OCI-LY3 (cell line): ENCODE measurements at regions not wholly inside any gene's neighbourhood (a gene's known extent, or its start where the extent isn't known, plus 50 kb on each side); places are given as distances from the start of the nearest gene placed in this dataset.

Experiments
- H2AFZ ChIP-seq: fragments of 200-600, 300-600 bp; shearing (Covaris generic); 2 replicates; pipeline ENCODE4 v1.6.0; 2014; ENCODE audit warnings: antibody characterized with exemption, low read depth, low read length
- H3K27ac ChIP-seq: fragments of 200-600, 300-600 bp; sonication (generic); 2 replicates; pipeline ENCODE4 v1.5.1; 2014; ENCODE audit warnings: mild to moderate bottlenecking, low read length, moderate library complexity, mixed read lengths
- H3K27me3 ChIP-seq: fragments of 200-600, 300-600 bp; sonication (generic); 2 replicates; pipeline ENCODE4 v1.6.1; 2014; ENCODE audit warnings: low read depth, low read length, mixed read lengths
- H3K36me3 ChIP-seq: fragments of 200-600, 300-600 bp; sonication (generic); replicated peaks from 2 replicates; pipeline ENCODE3; 2014; ENCODE audit warnings: low read depth, low read length, mixed read lengths
- H3K4me1 ChIP-seq: fragments of 300-600, 200-600 bp; sonication (generic); 2 replicates; pipeline ENCODE4 v1.6.1; 2014; ENCODE audit warnings: low read length, mixed read lengths
- H3K4me2 ChIP-seq: fragments of 200-600, 300-600 bp; sonication (generic); 2 replicates; pipeline ENCODE4 v1.6.1; 2014; ENCODE audit warnings: low read length, mixed read lengths
- H3K4me3 ChIP-seq: fragments of 300-600, 200-600 bp; sonication (generic); 2 replicates; pipeline ENCODE4 v1.5.1; 2014; ENCODE audit warnings: antibody characterized with exemption, mild to moderate bottlenecking, low read length, moderate library complexity
- H3K79me2 ChIP-seq: fragments of 300-600, 200-600 bp; shearing (Covaris generic); 2 replicates; pipeline ENCODE4 v1.6.1; 2014; ENCODE audit warnings: mild to moderate bottlenecking, low read length, mixed read lengths
- H3K9ac ChIP-seq: fragments of 300-600, 200-600 bp; shearing (Covaris generic); 2 replicates; pipeline ENCODE4 v1.6.0; 2014; ENCODE audit warnings: mild to moderate bottlenecking, low read length, moderate library complexity
- H3K9me3 ChIP-seq: fragments of 200-600, 300-600 bp; shearing (Covaris generic); 2 replicates; pipeline ENCODE4 v1.6.1; 2014; ENCODE audit warnings: low read length, mixed read lengths; ENCODE audit not compliant: insufficient read depth
- H4K20me1 ChIP-seq: fragments of 200-600, 300-600 bp; sonication (generic); 2 replicates; pipeline ENCODE4 v1.6.1; 2016; ENCODE audit warnings: low read length, mixed read lengths; ENCODE audit not compliant: insufficient read depth
- CTCF ChIP-seq: fragments of 200-600, 300-600 bp; sonication (generic); IDR thresholded peaks from 2 replicates; pipeline ENCODE4 v1.5.1; 2014; ENCODE audit warnings: antibody characterized with exemption, low read length, low read depth
- EZH2phosphoT487 ChIP-seq: fragments of 200-600 bp; shearing (Covaris generic); IDR thresholded peaks from 2 replicates; pipeline ENCODE4 v1.6.1; 2018; ENCODE audit warnings: antibody characterized with exemption, mixed run types, low read depth

- Histone ChIP-seq H3K27me3 (no peaks in the 10 kb centered on the region), H3K36me3 (no peaks in the 10 kb centered on the region), H2AFZ (no peak overlapping the region), H3K4me1 (no peaks in the 10 kb centered on the region), H3K79me2 (no peaks in the 10 kb centered on the region), H3K4me3 (no peak overlapping the region), H4K20me1 (no peaks in the 10 kb centered on the region), H3K4me2 (no peak overlapping the region), H3K27ac (no peak overlapping the region), H3K9me3 (no peaks in the 10 kb centered on the region), H3K9ac (no peak overlapping the region)
- TF ChIP-seq CTCF (no peak), EZH2phosphoT487 (no peak)
These were observed 274.5 kb upstream of the PEX5L start for GRCh38 chr3:180311242-180311641.

GRCh38 chr3:180316321-180316720 lies 279.6 kb upstream of the PEX5L start:
- no peak overlapping the region for H3K9ac ChIP-seq

GRCh38 chr3:180319461-180319860 lies 282.5 kb upstream of the TTC14 start:
- TF ChIP-seq EZH2phosphoT487 = no peak
- no peak for TF ChIP-seq CTCF
- no peak overlapping the region for H3K4me3 ChIP-seq
- no peaks in the 10 kb centered on the region for H3K36me3 ChIP-seq
- no peaks in the 10 kb centered on the region for H3K9me3 ChIP-seq
- H3K4me1 ChIP-seq = no peaks in the 10 kb centered on the region
- no peak overlapping the region for H2AFZ ChIP-seq
- H3K27me3 ChIP-seq = no peaks in the 10 kb centered on the region
- no peaks in the 10 kb centered on the region for H3K79me2 ChIP-seq
- H4K20me1 ChIP-seq = no peaks in the 10 kb centered on the region
- H3K9ac ChIP-seq = no peak overlapping the region
- no peak overlapping the region for H3K4me2 ChIP-seq
- no peak overlapping the region for H3K27ac ChIP-seq

More at GRCh38 chr3:180316321-180316720, 279.6 kb upstream of the PEX5L start:
- no peak overlapping the region for H3K4me3 ChIP-seq
- H3K9me3 ChIP-seq = no peaks in the 10 kb centered on the region
- no peaks in the 10 kb centered on the region for H4K20me1 ChIP-seq
- H3K4me2 ChIP-seq = no peak overlapping the region
- no peaks in the 10 kb centered on the region for H3K27me3 ChIP-seq
- H3K36me3 ChIP-seq = no peaks in the 10 kb centered on the region
- no peak for TF ChIP-seq CTCF
- TF ChIP-seq EZH2phosphoT487 = no peak
- H3K79me2 ChIP-seq = no peaks in the 10 kb centered on the region
- no peak overlapping the region for H2AFZ ChIP-seq
- no peak overlapping the region for H3K27ac ChIP-seq
- no peaks in the 10 kb centered on the region for H3K4me1 ChIP-seq

- Histone ChIP-seq H3K36me3 (no peaks in the 10 kb centered on the region), H3K9ac (no peak overlapping the region), H3K4me3 (no peak overlapping the region), H3K79me2 (no peaks in the 10 kb centered on the region), H4K20me1 (no peaks in the 10 kb centered on the region), H3K27me3 (no peaks in the 10 kb centered on the region), H3K4me2 (no peak overlapping the region), H3K4me1 (no peaks in the 10 kb centered on the region), H3K27ac (no peak overlapping the region), H3K9me3 (no peaks in the 10 kb centered on the region), H2AFZ (no peak overlapping the region)
- TF ChIP-seq EZH2phosphoT487 (no peak), CTCF (no peak)
These were observed 281.3 kb upstream of the TTC14 start for GRCh38 chr3:180320631-180321030.
